ENCODE measurements at regions not wholly inside any gene's neighbourhood (a gene's known extent, or its start where the extent isn't known, plus 50 kb on each side); places are given as distances from the start of the nearest gene placed in this dataset.

GRCh38 chr6:164025180-164025579 is 610.7 kb downstream of the QKI start:
- TF ChIP-seq CTCF (IDR thresholded peaks at IDR 0.05 in 2 of 3, conservative IDR thresholded peaks at IDR 0.05 in 1 of 3; ENCODE audit: borderline replicate concordance in 1 of 3, insufficient read depth in 1 of 3, low read depth in 2 of 3, low read length in 2 of 3) (no peak), EZH2 (IDR thresholded peaks at IDR 0.05) (no peak), POLR2AphosphoS5 (IDR thresholded peaks at IDR 0.05; ENCODE audit: low read depth, low read length) (no peak), SP1 (IDR thresholded peaks at IDR 0.05; ENCODE audit: low read depth) (no peak), POLR2A (IDR thresholded peaks at IDR 0.05; ENCODE audit: borderline replicate concordance, extremely low read depth, insufficient read depth, insufficient read length) (no peak), EZH2phosphoT487 (IDR thresholded peaks at IDR 0.05; ENCODE audit: borderline replicate concordance) (no peak), MAX (IDR thresholded peaks at IDR 0.05) (no peak), JUND (IDR thresholded peaks at IDR 0.05) (no peak), SIN3A (IDR thresholded peaks at IDR 0.05; ENCODE audit: low read depth) (no peak), REST (IDR thresholded peaks at IDR 0.05; ENCODE audit: low read depth) (no peak), TCF7L2 (IDR thresholded peaks at IDR 0.05; ENCODE audit: borderline replicate concordance, extremely low read depth, insufficient read depth, insufficient read length) (no peak)
